ENCODE measurements at regions not wholly inside any gene's neighbourhood (a gene's known extent, or its start where the extent isn't known, plus 50 kb on each side); places are given as distances from the start of the nearest gene placed in this dataset.

DNA sequence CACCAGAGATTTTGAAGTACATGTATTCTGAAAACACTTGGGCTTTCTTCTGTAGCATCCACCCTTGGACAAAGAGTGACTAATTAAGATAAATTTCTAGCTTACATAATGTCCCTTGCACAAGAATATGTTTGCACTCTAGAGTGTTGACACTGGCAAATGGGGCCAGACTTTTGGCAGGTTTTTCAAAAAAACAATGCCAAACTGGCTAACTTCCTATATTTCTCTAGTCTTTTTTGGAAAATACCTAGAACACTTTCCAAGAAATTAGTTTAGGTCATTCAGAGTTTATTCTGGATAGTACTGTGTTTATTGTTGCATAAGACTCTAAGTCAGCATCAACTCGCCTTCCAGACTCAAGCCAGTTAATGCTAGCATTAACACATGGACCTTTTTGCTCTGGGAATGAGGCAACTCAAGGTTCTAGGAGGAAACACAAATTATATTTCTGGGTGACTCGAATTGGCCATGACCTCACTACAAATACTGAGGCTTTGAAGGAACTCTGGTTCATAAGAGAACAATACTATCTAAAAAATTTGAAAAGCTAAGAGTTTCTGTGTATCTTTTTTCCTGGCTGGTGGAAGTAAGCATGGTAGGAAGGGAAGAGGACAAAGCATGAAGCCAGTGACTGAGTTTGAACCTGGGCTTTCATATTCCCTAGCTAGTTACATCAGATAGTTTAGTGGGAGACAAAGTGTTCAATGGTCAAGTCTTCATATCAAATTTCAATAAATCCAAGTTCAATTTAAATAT is 101.6 kb downstream of the NREP start:
- TF ChIP-seq, protein P1, sequence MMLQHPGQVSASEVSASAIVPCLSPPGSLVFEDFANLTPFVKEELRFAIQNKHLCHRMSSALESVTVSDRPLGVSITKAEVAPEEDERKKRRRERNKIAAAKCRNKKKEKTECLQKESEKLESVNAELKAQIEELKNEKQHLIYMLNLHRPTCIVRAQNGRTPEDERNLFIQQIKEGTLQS (CRISPR knock-in tag; conservative IDR thresholded peaks at IDR 0.05) = no peak
- TF ChIP-seq, protein P2, sequence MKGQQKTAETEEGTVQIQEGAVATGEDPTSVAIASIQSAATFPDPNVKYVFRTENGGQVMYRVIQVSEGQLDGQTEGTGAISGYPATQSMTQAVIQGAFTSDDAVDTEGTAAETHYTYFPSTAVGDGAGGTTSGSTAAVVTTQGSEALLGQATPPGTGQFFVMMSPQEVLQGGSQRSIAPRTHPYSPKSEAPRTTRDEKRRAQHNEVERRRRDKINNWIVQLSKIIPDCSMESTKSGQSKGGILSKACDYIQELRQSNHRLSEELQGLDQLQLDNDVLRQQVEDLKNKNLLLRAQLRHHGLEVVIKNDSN (CRISPR knock-in tag; IDR thresholded peaks at IDR 0.05) = no peak
